K562 (cell line): ENCODE measurements at regions not wholly inside any gene's neighbourhood (a gene's known extent, or its start where the extent isn't known, plus 50 kb on each side); places are given as distances from the start of the nearest gene placed in this dataset.

ENCODE experiments used
- ATAC-seq: fragments of 200-7000 bp; cut with Tn5 transposase; 3 replicates; pipeline ENCODE4 v1.9.1; 2020; ENCODE audit warnings: moderate library complexity
- BruUV-seq: library from RNA; stranded (reverse); fragments of 400-500 nt; replicated peaks from 2 replicates; lab custom pipeline; 2021; lab: Mats Ljungman, UMichigan
- CTCF ChIA-PET: fragments of 300-600 bp; formaldehyde crosslinking; extraction: SDS; loops from one replicate; lab custom pipeline; 2021; ENCODE audit warnings: low intra/inter-chr PET ratio; lab: Yijun Ruan, JAX
- POLR2A ChIA-PET: fragments of 300-600, 350-650 bp; sonication (Branson Sonifier 250); formaldehyde crosslinking; extraction: SDS; loops from one replicate; lab custom pipeline; 2021; ENCODE audit warnings: antibody characterized with exemption, inconsistent platforms; lab: Yijun Ruan, JAX
- DNase-seq, 4 experiments: peaks; one replicate each; pipeline versions ENCODE4 v3.0.0 to v3.0.0-alpha.2; 2011 to 2018; ENCODE audit warnings: low spot score in 3 of 4, mixed read lengths in 3 of 4; ENCODE audit errors: extremely low read depth in 1 of 4
- FAIRE-seq: peaks from 2 replicates; lab custom pipeline; 2011; peaks lifted over from hg19 to GRCh38; lab: Jason Lieb, UNC
- H2AFZ ChIP-seq: 2 replicates; pipeline ENCODE4 v1.6.0; 2011; ENCODE audit warnings: low read depth, low read length, control low read depth, inconsistent platforms
- H3K27ac ChIP-seq: fragments of 200-600 bp; 3 replicates; pipeline ENCODE4 v1.8.0; 2011; ENCODE audit warnings: low read depth, mild to moderate bottlenecking, control low read depth, inconsistent platforms, low read length, moderate library complexity, mixed read lengths; ENCODE audit errors: extremely low read depth
- H3K27me3 ChIP-seq, 2 experiments: fragments of 300-600 bp in 1 of 2; 2 replicates in 1 of 2; 3 replicates in 1 of 2; pipeline versions ENCODE4 v1.6.0 to v1.8.0; 2011; ENCODE audit warnings: inconsistent platforms in 2 of 2, low read length in 2 of 2, mild to moderate bottlenecking in 1 of 2, mixed read lengths in 1 of 2, moderate library complexity in 1 of 2; ENCODE audit not compliant: control insufficient read depth in 2 of 2, insufficient read depth in 2 of 2
- H3K36me3 ChIP-seq: fragments of 300-600 bp; 3 replicates; pipeline ENCODE4 v1.8.0; 2011; ENCODE audit warnings: mild to moderate bottlenecking, low read length, inconsistent platforms; ENCODE audit not compliant: control insufficient read depth, insufficient read depth
- H3K4me1 ChIP-seq, 2 experiments: fragments of 200-600 bp in 1 of 2; replicated peaks in 1 of 2; 2 replicates in 1 of 2; 3 replicates in 1 of 2; pipeline versions ENCODE4 v1.5.1 to v1.8.0; 2011; ENCODE audit warnings: inconsistent platforms in 2 of 2, low read length in 2 of 2, mild to moderate bottlenecking in 1 of 2, mixed read lengths in 1 of 2, moderate library complexity in 1 of 2; ENCODE audit not compliant: control insufficient read depth in 2 of 2, insufficient read depth in 2 of 2
- H3K4me2 ChIP-seq: 2 replicates; pipeline ENCODE4 v1.6.1; 2011; ENCODE audit warnings: low read length, control low read depth, inconsistent platforms, mixed read lengths; ENCODE audit not compliant: insufficient read depth
- H3K4me3 ChIP-seq: fragments of 200-600 bp; sonication (generic), shearing (Covaris generic); 2 replicates; pipeline ENCODE4 v1.5.1; 2016; ENCODE audit warnings: control low read depth, inconsistent platforms
- H3K79me2 ChIP-seq: fragments of 200-600 bp; 3 replicates; pipeline ENCODE4 v1.8.0; 2011; ENCODE audit warnings: low read length, inconsistent platforms; ENCODE audit not compliant: control insufficient read depth, insufficient read depth
- H3K9ac ChIP-seq, 2 experiments: 2 replicates each; pipeline versions ENCODE4 v1.6.0 to v1.6.1; 2011; ENCODE audit warnings: low read depth in 2 of 2, low read length in 2 of 2, control low read depth in 1 of 2, inconsistent platforms in 1 of 2, mild to moderate bottlenecking in 1 of 2, mixed read lengths in 1 of 2; ENCODE audit not compliant: insufficient read depth in 1 of 2
- H3K9me1 ChIP-seq: one replicate; pipeline ENCODE4 v1.6.0; 2011; ENCODE audit warnings: inconsistent platforms, mild to moderate bottlenecking, low read length, moderate library complexity; ENCODE audit not compliant: control insufficient read depth, insufficient read depth
- H3K9me3 ChIP-seq: replicated peaks from 2 replicates; pipeline ENCODE4 v1.5.1; 2011; ENCODE audit warnings: low read depth, low read length, inconsistent platforms; ENCODE audit not compliant: control insufficient read depth, insufficient read depth
- H4K20me1 ChIP-seq: replicated peaks from 2 replicates; pipeline ENCODE4 v1.6.1; 2011; ENCODE audit warnings: low read length, inconsistent platforms, mixed read lengths; ENCODE audit not compliant: control insufficient read depth, insufficient read depth
- CTCFL ChIP-seq: IDR thresholded peaks from 2 replicates; pipeline ENCODE4 v1.6.1; 2011; ENCODE audit warnings: borderline replicate concordance, low read depth, mild to moderate bottlenecking, moderate library complexity, low read length; ENCODE audit not compliant: insufficient read depth, poor library complexity, severe bottlenecking
- MYNN ChIP-seq, 2 experiments: sonication (generic); formaldehyde crosslinking in 1 of 2; IDR thresholded peaks; 2 replicates each; pipeline versions ENCODE4 v1.5.0 to v1.6.1; 2016 to 2020; ENCODE audit warnings: antibody characterized with exemption in 1 of 2, missing genetic modification reagents in 1 of 2
- WGBS: fragments of 100-300 bp; shearing (Covaris generic); methylation state at CpG from one replicate; pipeline ENCODE4 v1.1.6; 2016; ENCODE audit warnings: low coverage, mixed read lengths; ENCODE audit not compliant: insufficient coverage; ENCODE audit errors: missing lambda C conversion rate; 5-methylcytosine and 5-hydroxymethylcytosine counted together
- in situ Hi-C: fragments of 300-500 bp; cut with MboI; formaldehyde crosslinking; loops from 4 replicates; pipeline ENCODE4 v1.15.0; 2018; ENCODE audit warnings: inconsistent platforms, mixed read lengths
- intact Hi-C: fragments of 100-400 bp; cut with micrococcal nuclease; formaldehyde crosslinking; loops from 2 replicates; pipeline ENCODE4 v1.14.2; 2022

- H3K4me3 ChIP-seq, result no peak overlapping the region
- TF ChIP-seq MYNN (IDR thresholded peaks at IDR 0.05) (no peak), MYNN (CRISPR knock-in tag; IDR thresholded peaks at IDR 0.05) (no peak), CTCFL (no peak)
- no peaks in the 10 kb centered on the region for H3K9me1 ChIP-seq
- DNase-seq (no peak), FAIRE-seq (no peak), ATAC-seq (no peak)
- in situ Hi-C loops, result no loop called here
- H3K9me3 ChIP-seq, result no peaks in the 10 kb centered on the region
- no peaks in the 10 kb centered on the region for H4K20me1 ChIP-seq
- intact Hi-C loops, result no loop called here
- H2AFZ ChIP-seq, result no peak overlapping the region
- CTCF ChIA-PET, result no interaction called here
- H3K4me2 ChIP-seq, result no peak overlapping the region
- no peak overlapping the region for H3K9ac ChIP-seq
- H3K79me2 ChIP-seq, result no peaks in the 10 kb centered on the region
- no peaks in the 10 kb centered on the region for H3K36me3 ChIP-seq
- POLR2A ChIA-PET, result no interaction called here
- no TSS peak for BruUV-seq
- no peak overlapping the region for H3K27ac ChIP-seq
- 0% methylated on average over 6 of the region's 6 CpGs for WGBS
- no peaks in the 10 kb centered on the region for H3K27me3 ChIP-seq
- H3K4me1 ChIP-seq, result no peaks in the 10 kb centered on the region
These were observed 451.3 kb upstream of the TMEFF2 start for GRCh38 chr2:192645811-192646598.
